SK-N-SH (cell line): ENCODE measurements at regions not wholly inside any gene's neighbourhood (a gene's known extent, or its start where the extent isn't known, plus 50 kb on each side); places are given as distances from the start of the nearest gene placed in this dataset.
"Not testable (repeated sequence)": the region's sequence is repeated elsewhere in the genome, so short reads cannot be mapped to it uniquely, and the experiment has no call there.

Source experiments
- CTCF ChIA-PET: fragments of 300-600, 350-600 bp; formaldehyde crosslinking; extraction: SDS; loops from one replicate; lab custom pipeline; 2021; lab: Yijun Ruan, JAX
- POLR2A ChIA-PET: fragments of 350-600 bp; sonication (Branson Sonifier 250); formaldehyde crosslinking; extraction: SDS; loops from one replicate; lab custom pipeline; 2020; ENCODE audit warnings: antibody characterized with exemption, inconsistent platforms; lab: Yijun Ruan, JAX
- DNase-seq: peaks from one replicate; pipeline ENCODE4 v3.0.0; 2012
- H2AFZ ChIP-seq: fragments of 200-600 bp; sonication (generic); 2 replicates; pipeline ENCODE4 v1.8.1; 2016; ENCODE audit warnings: antibody characterized with exemption, mild to moderate bottlenecking, low read depth
- H3F3A ChIP-seq: fragments of 200-600 bp; sonication (generic); replicated peaks from 2 replicates; pipeline ENCODE3; 2016; ENCODE audit warnings: antibody characterized with exemption, mild to moderate bottlenecking; ENCODE audit not compliant: insufficient read depth
- H3K27ac ChIP-seq, 2 experiments: fragments of 200-500 bp in 1 of 2; fragments of 200-600 bp in 1 of 2; sonication (Bioruptor generic) in 1 of 2; sonication (generic), shearing (Covaris generic) in 1 of 2; 2 replicates each; pipeline versions ENCODE4 v1.5.1 to v1.6.1; 2014 to 2016; ENCODE audit warnings: low read depth in 2 of 2, inconsistent platforms in 1 of 2, low read length in 1 of 2, mild to moderate bottlenecking in 1 of 2, mixed read lengths in 1 of 2
- H3K27me3 ChIP-seq: fragments of 200-600 bp; sonication (generic), shearing (Covaris generic); 2 replicates; pipeline ENCODE4 v1.6.1; 2016; ENCODE audit warnings: mixed run types; ENCODE audit not compliant: insufficient read depth
- H3K36me3 ChIP-seq, 2 experiments: fragments of 200-500 bp in 1 of 2; fragments of 200-600 bp in 1 of 2; sonication (Bioruptor generic) in 1 of 2; sonication (generic) in 1 of 2; replicated peaks in 1 of 2; 2 replicates each; pipeline versions ENCODE3 to v1.5.1; 2014 to 2016; ENCODE audit warnings: low read length in 1 of 2, mild to moderate bottlenecking in 1 of 2; ENCODE audit not compliant: insufficient read depth in 2 of 2, control insufficient read depth in 1 of 2
- H3K4me1 ChIP-seq, 2 experiments: fragments of 200-500 bp in 1 of 2; fragments of 200-600 bp in 1 of 2; sonication (Bioruptor generic) in 1 of 2; sonication (generic), shearing (Covaris generic) in 1 of 2; 2 replicates each; pipeline versions ENCODE4 v1.5.1 to v1.6.1; 2014 to 2016; ENCODE audit warnings: low read depth in 1 of 2, low read length in 1 of 2, mixed run types in 1 of 2; ENCODE audit not compliant: insufficient read depth in 2 of 2, control insufficient read depth in 1 of 2
- H3K4me2 ChIP-seq: fragments of 200-600 bp; sonication (generic), shearing (Covaris generic); 2 replicates; pipeline ENCODE4 v1.6.1; 2017; ENCODE audit warnings: mixed run types
- H3K4me3 ChIP-seq, 2 experiments: fragments of 200-500 bp in 1 of 2; fragments of 200-600 bp in 1 of 2; sonication (Bioruptor generic) in 1 of 2; sonication (generic), shearing (Covaris generic) in 1 of 2; 2 replicates each; pipeline versions ENCODE4 v1.5.1 to v1.8.1; 2014 to 2016; ENCODE audit warnings: low read depth in 2 of 2, inconsistent platforms in 1 of 2, low read length in 1 of 2, mild to moderate bottlenecking in 1 of 2, mixed read lengths in 1 of 2, moderate library complexity in 1 of 2
- H3K79me2 ChIP-seq: fragments of 200-600 bp; sonication (generic); 2 replicates; pipeline ENCODE4 v1.8.1; 2017; ENCODE audit warnings: mild to moderate bottlenecking; ENCODE audit not compliant: insufficient read depth
- H3K9ac ChIP-seq: fragments of 200-600 bp; sonication (generic); 2 replicates; pipeline ENCODE4 v1.6.1; 2017; ENCODE audit warnings: mixed run types
- H3K9me2 ChIP-seq: fragments of 200-600 bp; sonication (generic); 2 replicates; pipeline ENCODE4 v1.6.1; 2017; ENCODE audit warnings: mixed run types
- H3K9me3 ChIP-seq: fragments of 200-600 bp; sonication (generic); 2 replicates; pipeline ENCODE4 v1.6.1; 2017; ENCODE audit warnings: mixed run types, mild to moderate bottlenecking, moderate library complexity
- H4K20me1 ChIP-seq: fragments of 200-600 bp; sonication (generic); 2 replicates; pipeline ENCODE4 v1.6.1; 2017; ENCODE audit warnings: mild to moderate bottlenecking, mixed run types; ENCODE audit not compliant: insufficient read depth
- ELF1 ChIP-seq: IDR thresholded peaks from 2 replicates; pipeline ENCODE4 v1.4.0; 2012
- EP300 ChIP-seq, 2 experiments: IDR thresholded peaks; 2 replicates each; pipeline versions ENCODE4 v1.4.0 to v1.6.1; 2012; ENCODE audit warnings: borderline replicate concordance in 1 of 2, low read depth in 1 of 2, low read length in 1 of 2
- EZH2phosphoT487 ChIP-seq: fragments of 200-600 bp; sonication (generic); IDR thresholded peaks from 2 replicates; pipeline ENCODE4 v1.6.1; 2017; ENCODE audit warnings: low read depth, mixed run types, mild to moderate bottlenecking, antibody characterized with exemption, moderate library complexity, borderline replicate concordance
- FOXM1 ChIP-seq: IDR thresholded peaks from 2 replicates; pipeline ENCODE4 v1.4.0; 2012; ENCODE audit warnings: low read depth, mild to moderate bottlenecking
- GABPA ChIP-seq: IDR thresholded peaks from 2 replicates; pipeline ENCODE4 v1.4.0; 2012; ENCODE audit warnings: low read depth, mild to moderate bottlenecking
- GATA2 ChIP-seq: sonication (generic); formaldehyde crosslinking; IDR thresholded peaks from 2 replicates; pipeline ENCODE4 v1.5.0; 2020; ENCODE audit warnings: mild to moderate bottlenecking, missing genetic modification reagents
- IRF3 ChIP-seq: fragments of 150-350 bp; IDR thresholded peaks from 2 replicates; pipeline ENCODE4 v1.6.1; 2016; ENCODE audit warnings: mild to moderate bottlenecking, low read depth, low read length
- MEF2A ChIP-seq: IDR thresholded peaks from 2 replicates; pipeline ENCODE4 v1.4.0; 2012; ENCODE audit warnings: low read depth, borderline replicate concordance
- NRF1 ChIP-seq: IDR thresholded peaks from 2 replicates; pipeline ENCODE4 v1.6.1; 2012; ENCODE audit warnings: low read depth, mild to moderate bottlenecking, low read length
- RFX5 ChIP-seq: IDR thresholded peaks from 2 replicates; pipeline ENCODE4 v1.6.1; 2012; ENCODE audit warnings: mild to moderate bottlenecking, improper control_type of control experiment, low read length
- RXRA ChIP-seq: IDR thresholded peaks from 2 replicates; pipeline ENCODE4 v1.4.0; 2012; ENCODE audit warnings: low read depth, mild to moderate bottlenecking, borderline replicate concordance
- TAF1 ChIP-seq: IDR thresholded peaks from 2 replicates; pipeline ENCODE4 v1.6.1; 2012; ENCODE audit warnings: low read depth, mild to moderate bottlenecking, low read length, moderate library complexity, borderline replicate concordance
- TEAD4 ChIP-seq: IDR thresholded peaks from 2 replicates; pipeline ENCODE4 v1.4.0; 2012; ENCODE audit warnings: mild to moderate bottlenecking, borderline replicate concordance; ENCODE audit not compliant: insufficient read depth
- USF2 ChIP-seq: fragments of 150-350 bp; IDR thresholded peaks from 2 replicates; pipeline ENCODE4 v1.6.1; 2017; ENCODE audit warnings: antibody characterized with exemption, low read length, low read depth, borderline replicate concordance
- YY1 ChIP-seq: IDR thresholded peaks from 2 replicates; pipeline ENCODE4 v1.4.0; 2012; ENCODE audit warnings: low read depth, mild to moderate bottlenecking
- WGBS: methylation state at CpG from one replicate; pipeline ENCODE4 v1.1.6; 2017; ENCODE audit warnings: low lambda C conversion rate; 5-methylcytosine and 5-hydroxymethylcytosine counted together
- TF ChIP-seq, protein P1 (sequence below): IDR thresholded peaks from 2 replicates; pipeline ENCODE4 v1.4.0; 2012; ENCODE audit warnings: low read depth, borderline replicate concordance

DNA sequence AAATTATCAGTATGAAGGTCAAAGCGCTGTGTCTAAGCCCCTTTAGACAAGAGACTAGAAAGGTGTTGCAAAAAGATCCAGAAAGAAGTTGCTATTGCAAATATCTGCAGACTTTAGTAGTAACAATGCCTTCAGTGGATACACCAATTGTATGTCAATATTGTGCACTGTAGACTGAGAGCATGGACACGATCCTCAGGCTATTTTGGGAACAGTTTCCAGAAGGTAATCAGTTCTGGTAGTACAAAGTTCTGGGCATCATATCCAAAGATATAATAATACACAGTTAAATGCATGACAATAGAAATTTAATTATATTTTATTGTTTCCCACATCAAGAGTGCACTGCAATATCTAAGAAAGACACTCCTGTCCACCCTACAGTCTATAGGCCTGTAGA lies 84.1 kb upstream of the LUZP2 start:
- TF ChIP-seq USF2 (no peak), MEF2A (no peak), RFX5 (no peak), FOXM1 (no peak), YY1 (no peak), RXRA (no peak), ELF1 (no peak), IRF3 (no peak), EP300 (IDR thresholded peaks at IDR 0.05; ENCODE audit: borderline replicate concordance in 1 of 2, low read depth in 1 of 2, low read length in 1 of 2) (no peak), GATA2 (CRISPR knock-in tag) (no peak), GABPA (no peak), TAF1 (no peak), NRF1 (no peak), TEAD4 (no peak), EZH2phosphoT487 (no peak)
- TF ChIP-seq, protein P1, sequence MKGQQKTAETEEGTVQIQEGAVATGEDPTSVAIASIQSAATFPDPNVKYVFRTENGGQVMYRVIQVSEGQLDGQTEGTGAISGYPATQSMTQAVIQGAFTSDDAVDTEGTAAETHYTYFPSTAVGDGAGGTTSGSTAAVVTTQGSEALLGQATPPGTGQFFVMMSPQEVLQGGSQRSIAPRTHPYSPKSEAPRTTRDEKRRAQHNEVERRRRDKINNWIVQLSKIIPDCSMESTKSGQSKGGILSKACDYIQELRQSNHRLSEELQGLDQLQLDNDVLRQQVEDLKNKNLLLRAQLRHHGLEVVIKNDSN = no peak
- Histone ChIP-seq H3K4me1 (no peaks in the 10 kb centered on the region), H3F3A (no peaks in the 10 kb centered on the region), H3K9ac (no peak overlapping the region), H3K4me2 (no peak overlapping the region), H3K79me2 (no peaks in the 10 kb centered on the region), H3K27ac (no peak overlapping the region), H3K27me3 (no peaks in the 10 kb centered on the region), H3K36me3 (no peaks in the 10 kb centered on the region), H2AFZ (no peak overlapping the region), H3K4me3 (no peak overlapping the region), H3K9me3 (no peaks in the 10 kb centered on the region), H4K20me1 (no peaks in the 10 kb centered on the region), H3K9me2 (no peaks in the 10 kb centered on the region)
- CTCF ChIA-PET = no interaction called here
- WGBS = 49% methylated on average over 2 of the region's 2 CpGs
- POLR2A ChIA-PET = no interaction called here
- no peak for DNase-seq

GRCh38 chr11:24413391-24413790 lies 83.5 kb upstream of the LUZP2 start:
- Histone ChIP-seq H3F3A (no peaks in the 10 kb centered on the region), H3K79me2 (no peaks in the 10 kb centered on the region), H2AFZ (no peak overlapping the region), H4K20me1 (no peaks in the 10 kb centered on the region), H3K4me2 (no peak overlapping the region), H3K4me3 (no peak overlapping the region), H3K36me3 (no peaks in the 10 kb centered on the region), H3K9me3 (no peaks in the 10 kb centered on the region), H3K27me3 (no peaks in the 10 kb centered on the region), H3K9me2 (no peaks in the 10 kb centered on the region), H3K27ac (no peak overlapping the region), H3K9ac (no peak overlapping the region), H3K4me1 (no peaks in the 10 kb centered on the region)
- TF ChIP-seq EP300 (IDR thresholded peaks at IDR 0.05; ENCODE audit: borderline replicate concordance in 1 of 2, low read depth in 1 of 2, low read length in 1 of 2) = no peak
- no peak for TF ChIP-seq FOXM1
- no peak for TF ChIP-seq YY1
- TF ChIP-seq, protein P1 = no peak
- TF ChIP-seq GABPA = no peak
- TF ChIP-seq ELF1 = no peak
- ChIA-PET POLR2A (no interaction called here), CTCF (no interaction called here)
- DNase-seq = no peak
- WGBS = 36% methylated on average over 1 of the region's 1 CpG

- POLR2A ChIA-PET = not testable (repeated sequence)
- WGBS = 80% methylated on average over 13 of the region's 34 CpGs
Measured at GRCh38 chr11:24415955-24416636, 80.8 kb upstream of the LUZP2 start.

More at GRCh38 chr11:24415955-24416636, 80.8 kb upstream of the LUZP2 start:
- H3F3A ChIP-seq, H3K27ac ChIP-seq, H3K27me3 ChIP-seq, H3K79me2 ChIP-seq, H3K4me1 ChIP-seq, H3K4me3 ChIP-seq, H3K36me3 ChIP-seq, H2AFZ ChIP-seq, H4K20me1 ChIP-seq, H3K9ac ChIP-seq, H3K9me3 ChIP-seq, DNase-seq, CTCF ChIA-PET, H3K4me2 ChIP-seq, H3K9me2 ChIP-seq: not testable (repeated sequence)
